T47D (cell line): ENCODE measurements at regions not wholly inside any gene's neighbourhood (a gene's known extent, or its start where the extent isn't known, plus 50 kb on each side); places are given as distances from the start of the nearest gene placed in this dataset.

Experiments
- DNase-seq, 2 experiments: peaks; one replicate each; pipeline versions ENCODE4 v3.0.0 to v3.0.0-alpha.2; 2011 to 2012; ENCODE audit warnings: low read depth in 1 of 2, low spot score in 1 of 2
- JUND ChIP-seq: IDR thresholded peaks from 2 replicates; pipeline ENCODE4 v1.6.1; 2012; ENCODE audit warnings: low read depth
- in situ Hi-C: cut with HindIII; loops from 2 replicates; pipeline ENCODE4 v1.10.0; 2016; ENCODE audit warnings: low sequenced_read_pairs, low pct_unique_long_range_greater_than_20kb

DNA sequence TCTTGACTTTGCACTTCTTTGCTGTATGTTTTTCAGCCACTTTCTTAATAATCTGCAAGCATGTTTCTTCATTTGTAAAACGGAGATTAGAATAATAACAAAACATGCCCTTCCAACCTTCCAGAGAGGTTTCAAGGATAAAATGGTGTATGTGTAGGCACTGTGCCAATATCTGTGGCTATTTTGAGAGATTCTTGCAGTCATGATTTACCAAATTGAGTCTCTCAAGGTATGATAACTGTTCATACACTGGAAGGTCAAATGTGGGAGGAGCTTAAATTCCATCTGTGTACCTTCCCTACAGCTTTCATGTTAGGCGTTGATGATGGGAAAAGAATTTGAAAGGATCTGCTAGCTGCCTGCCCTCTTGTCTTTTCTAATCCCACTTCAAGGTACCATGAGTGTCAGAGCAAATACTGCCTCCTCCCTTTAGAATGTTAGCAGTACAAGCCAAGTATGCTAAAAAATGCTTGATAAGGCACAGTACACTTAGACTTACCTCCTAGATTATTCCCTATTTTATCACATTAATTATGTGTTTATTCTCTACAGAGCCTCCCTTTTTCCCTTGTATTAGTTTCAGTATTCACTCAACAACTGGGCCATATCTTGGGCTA, 78.0 kb upstream of the ST8SIA2 start:
- TF ChIP-seq JUND: no peak
- DNase-seq: no peak
- in situ Hi-C loops: no loop called here

DNA sequence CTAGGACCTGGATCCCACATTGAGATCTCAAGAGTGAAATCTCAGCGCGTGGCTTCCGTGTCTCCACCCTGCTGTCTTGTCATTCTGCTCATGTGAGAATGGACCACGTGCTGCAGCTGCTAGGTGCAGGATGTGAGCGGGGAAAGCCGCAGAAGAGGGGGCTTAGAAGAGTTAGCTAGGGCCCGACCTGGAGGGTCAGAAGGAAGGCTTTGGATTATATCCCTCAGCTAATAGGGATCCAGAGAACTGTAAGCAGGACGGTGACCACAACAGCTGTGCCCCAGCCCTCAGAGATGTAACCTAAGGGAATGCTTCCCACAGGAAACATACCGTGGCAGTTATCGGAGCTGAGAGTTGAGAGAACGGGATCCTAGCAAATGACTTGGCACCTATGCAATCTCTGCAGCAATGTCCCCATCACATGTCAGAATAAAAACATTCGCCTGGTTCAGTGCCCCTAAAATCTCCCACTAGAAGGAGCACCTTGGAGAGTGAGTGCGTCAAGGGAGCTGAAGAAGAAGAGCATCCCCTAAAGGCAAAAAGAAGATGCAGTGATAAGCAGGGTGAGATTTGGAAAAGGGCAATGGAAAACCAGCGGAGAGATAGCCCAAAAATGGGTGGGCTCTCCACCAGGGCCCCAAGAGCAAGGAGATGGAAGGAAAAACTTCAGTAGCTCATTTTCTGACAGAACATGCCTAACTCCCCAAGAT, 76.9 kb upstream of the ST8SIA2 start:
- TF ChIP-seq JUND: no peak
- no peak for DNase-seq
- in situ Hi-C loops: no loop called here

DNA sequence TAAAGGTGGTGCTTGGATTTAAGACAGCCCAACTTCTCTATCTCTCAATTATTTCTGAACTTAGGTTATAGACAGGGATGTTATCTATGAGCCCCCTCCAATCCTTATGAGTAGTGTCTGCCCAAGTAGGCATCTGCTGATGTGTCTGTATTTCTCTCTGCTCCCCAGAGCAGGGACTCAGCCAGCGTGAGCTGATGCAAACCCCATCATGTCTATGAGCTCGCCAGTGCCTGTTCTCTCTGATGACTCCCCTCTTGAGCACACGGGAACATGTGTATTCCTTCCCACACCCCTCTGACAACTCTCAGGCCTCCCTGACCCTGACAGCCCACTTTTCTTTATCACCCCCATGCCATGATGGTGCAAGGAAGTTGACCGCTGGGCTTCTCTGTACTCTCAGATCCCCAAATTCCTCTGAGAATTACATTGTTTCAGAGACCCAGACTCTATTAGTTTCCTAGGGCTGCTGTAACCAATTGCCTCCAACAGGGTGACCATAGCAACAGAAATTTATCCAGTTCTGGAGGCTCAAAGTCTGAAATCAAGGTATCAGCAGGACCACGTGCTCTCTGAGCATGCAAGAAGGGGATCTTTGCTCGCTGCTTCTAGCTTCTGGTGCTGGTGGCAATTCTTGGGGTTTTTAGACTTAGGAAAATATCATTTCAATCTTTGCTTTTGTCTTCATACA, 73.5 kb upstream of the ST8SIA2 start:
- no peak for DNase-seq
- no peak for TF ChIP-seq JUND
- in situ Hi-C loops: no loop called here

GRCh38 chr15:92322566-92323355, 70.9 kb upstream of the ST8SIA2 start:
- in situ Hi-C loops: no loop called here
- TF ChIP-seq JUND: no peak
- peak in 1 of 2 experiments; percentile 18 for DNase-seq

DNA sequence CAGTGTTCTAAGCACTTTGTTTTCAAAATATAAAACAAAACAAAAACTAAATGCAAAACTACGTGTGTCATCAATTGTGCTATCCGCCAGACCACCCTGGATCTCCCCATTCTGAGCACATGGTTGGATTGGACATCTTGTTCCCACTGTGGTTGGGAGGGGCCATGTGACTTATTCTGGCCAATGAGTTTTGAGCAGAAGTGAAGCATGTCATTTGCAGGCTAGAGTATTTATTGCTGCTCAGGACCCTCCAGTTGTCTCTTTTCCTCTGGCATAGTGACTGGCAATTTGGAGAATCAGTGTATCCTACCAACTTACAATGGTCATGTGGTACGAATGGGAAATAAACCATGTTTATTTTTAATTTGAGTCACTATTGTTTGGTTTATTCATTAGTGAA, 70.2 kb upstream of the ST8SIA2 start:
- in situ Hi-C loops: no loop called here
- DNase-seq: no peak
- TF ChIP-seq JUND: no peak

GRCh38 chr15:92324101-92324963, 69.3 kb upstream of the ST8SIA2 start:
- in situ Hi-C loops: no loop called here
- TF ChIP-seq JUND: no peak
- DNase-seq: no peak

DNA sequence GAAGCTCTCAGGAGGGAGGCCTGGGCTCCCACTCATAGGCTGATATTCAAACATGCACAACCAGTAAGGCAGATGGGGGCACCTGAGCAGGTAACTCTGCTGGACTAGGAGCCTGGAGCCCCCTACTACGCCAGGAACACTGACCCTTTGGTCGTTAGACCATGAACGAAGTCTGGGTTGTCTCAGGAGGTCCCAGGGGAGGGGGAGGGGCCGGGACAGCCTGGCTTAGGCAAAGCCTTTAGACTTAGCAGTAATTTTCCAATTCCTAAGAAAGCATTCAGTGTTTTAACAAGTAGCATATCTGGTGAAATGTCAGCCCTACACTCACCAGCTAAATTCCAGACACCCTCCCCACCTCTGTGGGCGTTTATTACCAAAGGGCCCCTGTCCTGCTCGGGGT, 67.4 kb upstream of the ST8SIA2 start:
- no peak for TF ChIP-seq JUND

DNA sequence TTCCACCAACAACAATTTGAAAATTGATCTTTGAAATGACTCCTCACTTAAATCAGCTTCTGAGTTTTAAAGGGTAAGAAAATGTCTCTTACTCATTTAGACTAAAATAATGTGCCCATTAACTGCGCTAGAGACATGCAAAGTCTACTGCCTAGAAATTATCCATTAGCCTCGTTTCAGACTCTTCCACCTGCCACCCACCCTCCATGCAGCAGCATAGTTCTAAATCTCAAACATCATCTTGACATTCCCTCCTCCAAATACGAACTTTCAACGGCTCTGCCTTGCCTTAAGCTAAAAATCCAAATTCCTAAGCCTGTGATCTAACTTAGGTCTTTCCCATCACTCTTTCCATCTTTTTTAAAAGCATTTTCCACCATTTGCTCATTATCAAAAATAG, 66.6 kb upstream of the ST8SIA2 start:
- TF ChIP-seq JUND: no peak
- in situ Hi-C loops: no loop called here
- no peak for DNase-seq

More for the DNA sequence above, 67.4 kb upstream of the ST8SIA2 start:
- DNase-seq: no peak
- in situ Hi-C loops: no loop called here

DNA sequence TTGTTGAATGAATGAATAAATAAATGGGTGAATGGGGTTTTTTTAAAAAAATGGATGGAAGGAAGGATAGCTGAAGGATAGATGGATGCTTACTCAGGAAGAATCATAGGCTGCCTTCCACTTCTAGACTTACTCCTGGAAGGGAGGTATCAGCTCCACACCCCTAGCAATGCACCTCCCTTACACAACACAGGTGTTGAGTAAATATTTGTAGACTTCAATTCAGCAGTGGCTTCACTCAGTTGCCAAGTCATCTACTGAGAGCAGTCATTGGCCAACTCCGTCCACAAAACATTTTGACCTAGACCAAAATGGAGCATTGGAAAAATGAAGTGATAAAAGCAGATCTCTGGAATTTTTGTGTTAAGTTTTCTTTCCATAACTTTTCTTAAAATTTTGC, 65.5 kb upstream of the ST8SIA2 start:
- no peak for TF ChIP-seq JUND
- no peak for DNase-seq
- in situ Hi-C loops: no loop called here

DNA sequence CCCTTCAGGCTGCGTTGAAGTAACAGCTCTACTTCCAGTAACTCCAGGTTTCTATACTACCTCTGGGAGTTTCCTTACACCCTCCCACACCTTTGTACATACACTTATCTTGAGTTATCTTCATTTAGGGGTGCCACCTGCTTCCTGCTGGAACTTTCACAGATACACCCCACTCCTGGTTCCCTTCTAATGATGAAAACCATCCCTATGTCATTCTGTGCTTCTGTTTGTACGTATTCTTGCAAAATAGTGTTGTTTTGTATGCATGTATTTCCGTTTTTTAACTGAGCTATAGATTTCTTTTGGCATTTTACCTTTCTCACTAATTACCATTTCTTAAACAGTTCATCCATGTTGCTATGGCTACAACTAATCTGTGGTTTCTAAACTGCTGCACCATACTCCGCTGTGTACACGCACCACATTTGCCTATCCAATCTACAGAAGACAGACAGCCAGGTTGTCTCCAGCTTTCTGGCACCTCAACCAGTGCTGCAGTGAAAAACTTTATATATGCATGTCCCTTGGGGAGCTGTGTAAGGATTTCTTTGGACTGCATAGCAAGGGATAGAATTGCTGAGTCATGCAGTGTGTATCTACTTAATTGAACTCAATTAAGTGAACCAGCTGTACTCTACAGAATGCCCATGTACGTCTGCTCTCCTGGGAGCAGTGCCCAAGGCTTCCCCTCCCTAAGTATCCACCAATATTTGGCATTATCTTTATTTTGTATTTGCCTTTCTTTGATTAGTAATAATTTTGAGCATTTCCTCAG, 61.4 kb upstream of the ST8SIA2 start:
- DNase-seq: no peak
- in situ Hi-C loops: no loop called here
- TF ChIP-seq JUND: no peak

GRCh38 chr15:92333709-92334108, 60.0 kb upstream of the ST8SIA2 start:
- in situ Hi-C loops: no loop called here

More at GRCh38 chr15:92333709-92334108, 60.0 kb upstream of the ST8SIA2 start:
- TF ChIP-seq JUND: no peak
- DNase-seq: no peak
